ENCODE measurements at regions not wholly inside any gene's neighbourhood (a gene's known extent, or its start where the extent isn't known, plus 50 kb on each side); places are given as distances from the start of the nearest gene placed in this dataset.

DNA sequence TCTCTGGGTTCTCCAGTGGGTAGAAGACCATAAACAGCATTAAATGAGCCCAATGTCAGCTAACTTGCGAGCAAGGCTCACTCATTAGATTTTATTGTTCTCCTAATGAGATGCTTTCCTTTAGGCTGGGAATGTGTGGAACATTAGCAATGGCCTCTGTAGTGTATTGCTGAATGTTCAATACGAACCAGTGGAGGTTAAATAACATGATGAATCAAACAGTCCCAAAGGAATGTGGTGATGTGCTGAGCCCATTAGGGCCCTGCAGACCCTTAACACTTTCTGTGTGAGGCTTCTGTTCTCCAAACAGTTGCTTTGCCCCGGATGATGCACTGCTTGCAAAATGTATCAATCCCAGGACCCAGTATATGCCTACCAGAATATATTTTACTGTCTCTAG lies 225.5 kb downstream of the ATG4C start:
- Histone ChIP-seq H2AFZ (ENCODE audit: insufficient read depth, low read depth, low read length, poor library complexity, severe bottlenecking) (no peak overlapping the region), H3K27me3 (ENCODE audit: control insufficient read depth in 2 of 2, insufficient read depth in 2 of 2, low read length in 2 of 2) (no peaks in the 10 kb centered on the region), H3K9ac (ENCODE audit: insufficient read depth, low read length, poor library complexity, severe bottlenecking) (no peak overlapping the region), H3K9me3 (replicated peaks in 1 of 2; ENCODE audit: control insufficient read depth in 1 of 2, insufficient read depth in 1 of 2, low read length in 2 of 2) (no peaks in the 10 kb centered on the region), H3K27ac (ENCODE audit: low read depth in 1 of 2, low read length in 2 of 2) (no peak overlapping the region), H3K4me1 (ENCODE audit: control insufficient read depth in 1 of 2, insufficient read depth in 2 of 2, low read length in 2 of 2) (no peaks in the 10 kb centered on the region), H3K36me3 (replicated peaks in 1 of 2; ENCODE audit: control insufficient read depth in 1 of 2, insufficient read depth in 2 of 2, low read length in 2 of 2) (no peaks in the 10 kb centered on the region), H3K4me3 (replicated peaks in 1 of 3; ENCODE audit: low read depth in 2 of 3, low read length in 3 of 3) (no peak overlapping the region), H3K4me2 (replicated peaks; ENCODE audit: extremely low read depth, low read length, poor library complexity, severe bottlenecking) (no peak overlapping the region), H4K20me1 (ENCODE audit: insufficient read depth, low read length) (no peaks in the 10 kb centered on the region), H3K79me2 (ENCODE audit: insufficient read depth, low read length) (no peaks in the 10 kb centered on the region)
- Mint-ChIP-seq H3K4me1 (peaks cover 5% of the 10 kb centered on the region), H3K36me3 (no peaks in the 10 kb centered on the region), H3K4me3 (no peak overlapping the region), H3K9me3 (peaks cover 0 to 2% (median 0%) of the 10 kb centered on the region in 7 donors), H3K27ac (no peak overlapping the region), H3K27me3 (ENCODE audit: low read depth in 3 of 3) (peaks cover 0 to 3% (median 3%) of the 10 kb centered on the region in 3 donors)
- intact Hi-C loops (cut with micrococcal nuclease), result no loop called here
- WGBS (ENCODE audit: insufficient coverage), result 93% methylated on average over 3 of the region's 3 CpGs
- TF ChIP-seq, protein P1, sequence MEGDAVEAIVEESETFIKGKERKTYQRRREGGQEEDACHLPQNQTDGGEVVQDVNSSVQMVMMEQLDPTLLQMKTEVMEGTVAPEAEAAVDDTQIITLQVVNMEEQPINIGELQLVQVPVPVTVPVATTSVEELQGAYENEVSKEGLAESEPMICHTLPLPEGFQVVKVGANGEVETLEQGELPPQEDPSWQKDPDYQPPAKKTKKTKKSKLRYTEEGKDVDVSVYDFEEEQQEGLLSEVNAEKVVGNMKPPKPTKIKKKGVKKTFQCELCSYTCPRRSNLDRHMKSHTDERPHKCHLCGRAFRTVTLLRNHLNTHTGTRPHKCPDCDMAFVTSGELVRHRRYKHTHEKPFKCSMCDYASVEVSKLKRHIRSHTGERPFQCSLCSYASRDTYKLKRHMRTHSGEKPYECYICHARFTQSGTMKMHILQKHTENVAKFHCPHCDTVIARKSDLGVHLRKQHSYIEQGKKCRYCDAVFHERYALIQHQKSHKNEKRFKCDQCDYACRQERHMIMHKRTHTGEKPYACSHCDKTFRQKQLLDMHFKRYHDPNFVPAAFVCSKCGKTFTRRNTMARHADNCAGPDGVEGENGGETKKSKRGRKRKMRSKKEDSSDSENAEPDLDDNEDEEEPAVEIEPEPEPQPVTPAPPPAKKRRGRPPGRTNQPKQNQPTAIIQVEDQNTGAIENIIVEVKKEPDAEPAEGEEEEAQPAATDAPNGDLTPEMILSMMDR (IDR thresholded peaks at IDR 0.05), result no peak
- DNase-seq, result no peak

DNA sequence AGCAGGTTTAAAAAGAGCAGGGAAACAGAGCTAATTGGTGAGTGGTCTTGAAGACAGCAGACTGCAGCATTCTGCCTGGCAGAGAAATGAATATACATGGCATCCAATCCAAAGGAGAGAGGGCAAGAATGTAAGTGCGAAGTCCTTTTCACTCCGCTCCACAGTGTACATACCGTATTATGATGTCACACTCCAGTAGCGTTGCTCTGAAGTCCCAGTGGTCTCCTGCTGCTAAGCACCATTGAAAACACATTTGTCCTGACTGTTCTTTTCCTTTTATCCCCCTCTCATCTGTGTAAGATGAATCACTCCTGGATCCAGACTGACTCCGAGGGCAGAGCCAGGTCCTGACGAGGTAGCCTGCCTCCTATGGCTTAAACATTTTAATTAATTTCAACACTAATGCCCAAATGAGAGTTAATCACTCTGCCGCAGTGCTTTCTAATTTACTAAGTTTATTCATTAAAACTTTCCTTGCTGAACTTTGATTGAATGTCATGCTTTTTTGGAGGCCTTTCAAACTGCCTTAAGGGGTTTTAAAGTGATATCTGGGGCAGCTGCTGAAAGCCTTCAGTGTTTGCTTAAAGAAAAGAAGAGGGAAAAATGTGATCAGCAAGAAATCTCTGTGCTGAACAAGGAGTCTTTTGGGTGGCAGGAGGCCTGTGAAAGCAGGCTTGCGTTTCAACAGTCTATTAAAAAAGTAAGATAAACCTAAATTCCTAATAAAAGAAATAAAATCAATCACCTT lies 227.2 kb downstream of the ATG4C start:
- H3K4me1 ChIP-seq (ENCODE audit: control insufficient read depth in 1 of 2, insufficient read depth in 2 of 2, low read length in 2 of 2), result no peaks in the 10 kb centered on the region
- H3K4me3 ChIP-seq (replicated peaks in 1 of 3; ENCODE audit: low read depth in 2 of 3, low read length in 3 of 3), result no peak overlapping the region
- no peaks in the 10 kb centered on the region for H3K9me3 ChIP-seq (replicated peaks in 1 of 2; ENCODE audit: control insufficient read depth in 1 of 2, insufficient read depth in 1 of 2, low read length in 2 of 2)
- no peaks in the 10 kb centered on the region for H3K36me3 Mint-ChIP-seq
- no peaks in the 10 kb centered on the region for H3K79me2 ChIP-seq (ENCODE audit: insufficient read depth, low read length)
- H3K9me3 Mint-ChIP-seq, result peaks cover 0 to 2% (median 0%) of the 10 kb centered on the region in 7 donors
- no peak overlapping the region for H3K27ac Mint-ChIP-seq
- peaks cover 0 to 4% (median 3%) of the 10 kb centered on the region in 3 donors for H3K27me3 Mint-ChIP-seq (ENCODE audit: low read depth in 3 of 3)
- no peak overlapping the region for H3K9ac ChIP-seq (ENCODE audit: insufficient read depth, low read length, poor library complexity, severe bottlenecking)
- intact Hi-C loops (cut with micrococcal nuclease), result no loop called here
- no peaks in the 10 kb centered on the region for H4K20me1 ChIP-seq (ENCODE audit: insufficient read depth, low read length)
- no peak overlapping the region for H3K4me3 Mint-ChIP-seq
- WGBS (ENCODE audit: insufficient coverage), result 97% methylated on average over 4 of the region's 8 CpGs
- no peak for DNase-seq
- no peaks in the 10 kb centered on the region for H3K27me3 ChIP-seq (ENCODE audit: control insufficient read depth in 2 of 2, insufficient read depth in 2 of 2, low read length in 2 of 2)
- TF ChIP-seq, protein P1 (IDR thresholded peaks at IDR 0.05), result no peak
- H3K4me2 ChIP-seq (replicated peaks; ENCODE audit: extremely low read depth, low read length, poor library complexity, severe bottlenecking), result no peak overlapping the region
- H3K4me1 Mint-ChIP-seq, result peaks cover 5% of the 10 kb centered on the region
- H3K36me3 ChIP-seq (replicated peaks in 1 of 2; ENCODE audit: control insufficient read depth in 1 of 2, insufficient read depth in 2 of 2, low read length in 2 of 2), result no peaks in the 10 kb centered on the region
- H3K27ac ChIP-seq (ENCODE audit: low read depth in 1 of 2, low read length in 2 of 2), result no peak overlapping the region
- H2AFZ ChIP-seq (ENCODE audit: insufficient read depth, low read depth, low read length, poor library complexity, severe bottlenecking), result no peak overlapping the region

Measured in CD14-positive monocyte (primary cell).